Adrenal gland (tissue), 5 donors: ENCODE measurements at regions not wholly inside any gene's neighbourhood (a gene's known extent, or its start where the extent isn't known, plus 50 kb on each side); places are given as distances from the start of the nearest gene placed in this dataset.

Experiments
- POLR2A ChIP-seq, 2 donors: fragments of 450-650 bp; IDR thresholded peaks; one replicate each; pipeline ENCODE4 v1.6.1; 2017; ENCODE audit warnings: antibody characterized with exemption in 2 of 2, mild to moderate bottlenecking in 2 of 2, moderate library complexity in 1 of 2
- TF ChIP-seq, protein P1 (sequence below), 6 experiments: fragments of 450-650 bp in 4 of 6; fragments of 200-600 bp in 2 of 6; sonication (generic) in 1 of 6; IDR thresholded peaks; 1 replicate in 5 of 6; 2 replicates in 1 of 6; pipeline versions ENCODE4 v1.5.1 to v1.8.0; 2016 to 2021; ENCODE audit warnings: antibody characterized with exemption in 6 of 6, mild to moderate bottlenecking in 2 of 6, moderate library complexity in 1 of 6
- donor health status: DM: no; HTN: no; CAD: no.

DNA sequence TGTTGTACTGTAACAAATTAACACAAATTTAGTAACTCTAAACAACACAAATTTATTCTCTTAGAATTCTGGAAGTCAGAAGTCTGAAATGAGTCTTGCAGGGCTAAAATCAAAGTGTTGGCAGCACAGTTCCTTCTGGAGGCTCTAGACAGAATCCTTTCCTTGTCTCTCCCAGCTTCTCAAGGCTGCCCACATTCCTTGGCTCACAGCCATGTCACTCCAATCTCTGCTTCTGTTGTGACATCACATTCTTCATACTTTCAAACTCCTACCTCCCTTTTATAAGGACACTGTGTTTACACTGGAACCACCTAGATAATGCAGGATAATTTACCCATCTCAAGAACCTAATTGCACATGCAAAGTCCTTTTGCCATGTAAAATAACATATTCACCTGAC is 225.0 kb upstream of the PRMT6 start:
- TF ChIP-seq, protein P1, sequence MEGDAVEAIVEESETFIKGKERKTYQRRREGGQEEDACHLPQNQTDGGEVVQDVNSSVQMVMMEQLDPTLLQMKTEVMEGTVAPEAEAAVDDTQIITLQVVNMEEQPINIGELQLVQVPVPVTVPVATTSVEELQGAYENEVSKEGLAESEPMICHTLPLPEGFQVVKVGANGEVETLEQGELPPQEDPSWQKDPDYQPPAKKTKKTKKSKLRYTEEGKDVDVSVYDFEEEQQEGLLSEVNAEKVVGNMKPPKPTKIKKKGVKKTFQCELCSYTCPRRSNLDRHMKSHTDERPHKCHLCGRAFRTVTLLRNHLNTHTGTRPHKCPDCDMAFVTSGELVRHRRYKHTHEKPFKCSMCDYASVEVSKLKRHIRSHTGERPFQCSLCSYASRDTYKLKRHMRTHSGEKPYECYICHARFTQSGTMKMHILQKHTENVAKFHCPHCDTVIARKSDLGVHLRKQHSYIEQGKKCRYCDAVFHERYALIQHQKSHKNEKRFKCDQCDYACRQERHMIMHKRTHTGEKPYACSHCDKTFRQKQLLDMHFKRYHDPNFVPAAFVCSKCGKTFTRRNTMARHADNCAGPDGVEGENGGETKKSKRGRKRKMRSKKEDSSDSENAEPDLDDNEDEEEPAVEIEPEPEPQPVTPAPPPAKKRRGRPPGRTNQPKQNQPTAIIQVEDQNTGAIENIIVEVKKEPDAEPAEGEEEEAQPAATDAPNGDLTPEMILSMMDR (IDR thresholded peaks at IDR 0.05): no peak
- TF ChIP-seq POLR2A (IDR thresholded peaks at IDR 0.05): no peak
